Upper lobe of right lung (tissue), 1 donor: ENCODE measurements at regions not wholly inside any gene's neighbourhood (a gene's known extent, or its start where the extent isn't known, plus 50 kb on each side); places are given as distances from the start of the nearest gene placed in this dataset.

Experiments used
- ATAC-seq: fragments of 200-7000 bp; cut with Tn5 transposase; one replicate; pipeline ENCODE4 v1.9.1; 2020; ENCODE audit warnings: mild to moderate bottlenecking, moderate library complexity
- DNase-seq: peaks from one replicate; pipeline ENCODE4 v3.0.0-alpha.2; 2020
- H3K27ac ChIP-seq: fragments of 200-600 bp; one replicate; pipeline ENCODE4 v1.8.0; 2022
- H3K27me3 ChIP-seq: fragments of 200-600 bp; one replicate; pipeline ENCODE4 v1.8.0; 2022; ENCODE audit warnings: mild to moderate bottlenecking
- H3K36me3 ChIP-seq: fragments of 200-600 bp; one replicate; pipeline ENCODE4 v1.8.0; 2022
- H3K4me1 ChIP-seq: fragments of 200-600 bp; one replicate; pipeline ENCODE4 v1.8.0; 2022
- H3K4me3 ChIP-seq: fragments of 200-600 bp; one replicate; pipeline ENCODE4 v1.8.0; 2022; ENCODE audit warnings: mild to moderate bottlenecking
- H3K9me3 ChIP-seq: fragments of 200-600 bp; one replicate; pipeline ENCODE4 v1.8.0; 2022
- CTCF ChIP-seq: fragments of 200-600 bp; IDR thresholded peaks from one replicate; pipeline ENCODE4 v1.8.0; 2022; ENCODE audit warnings: antibody characterized with exemption
- intact Hi-C: fragments of 100-400 bp; cut with DNase I; formaldehyde crosslinking; loops from one replicate; pipeline ENCODE4 v1.11.0; 2022
- donor health status: DM: no; HTN: yes; CAD: no; lungs with severe emphysema.

GRCh38 chr3:70421506-70421905, 109.1 kb upstream of the MDFIC2 start:
- DNase-seq (no peak), ATAC-seq (no peak)
- Histone ChIP-seq H3K27ac (no peak overlapping the region), H3K36me3 (no peaks in the 10 kb centered on the region), H3K9me3 (no peaks in the 10 kb centered on the region), H3K27me3 (no peaks in the 10 kb centered on the region), H3K4me1 (no peaks in the 10 kb centered on the region), H3K4me3 (no peak overlapping the region)
- no peak for TF ChIP-seq CTCF
- intact Hi-C loops: no loop called here

- DNase-seq (no peak), ATAC-seq (no peak)
- no peak for TF ChIP-seq CTCF
- H3K4me3 ChIP-seq: no peak overlapping the region
- H3K27me3 ChIP-seq: no peaks in the 10 kb centered on the region
- H3K9me3 ChIP-seq: no peaks in the 10 kb centered on the region
- no peaks in the 10 kb centered on the region for H3K4me1 ChIP-seq
- no peak overlapping the region for H3K27ac ChIP-seq
- no peaks in the 10 kb centered on the region for H3K36me3 ChIP-seq
- intact Hi-C loops: no loop called here
Measured at GRCh38 chr3:70409018-70409417, 96.6 kb upstream of the MDFIC2 start.

GRCh38 chr3:70400194-70400593, 87.8 kb upstream of the MDFIC2 start:
- intact Hi-C loops: no loop called here
- H3K9me3 ChIP-seq: no peaks in the 10 kb centered on the region
- H3K4me1 ChIP-seq: no peaks in the 10 kb centered on the region
- H3K36me3 ChIP-seq: no peaks in the 10 kb centered on the region
- no peak for TF ChIP-seq CTCF
- no peak for DNase-seq
- H3K4me3 ChIP-seq: no peak overlapping the region
- H3K27me3 ChIP-seq: no peaks in the 10 kb centered on the region
- ATAC-seq: no peak
- H3K27ac ChIP-seq: no peak overlapping the region

- TF ChIP-seq CTCF: no peak
- intact Hi-C loops: no loop called here
- Histone ChIP-seq H3K27ac (no peak overlapping the region), H3K9me3 (no peaks in the 10 kb centered on the region), H3K4me1 (no peaks in the 10 kb centered on the region), H3K27me3 (no peaks in the 10 kb centered on the region), H3K36me3 (no peaks in the 10 kb centered on the region), H3K4me3 (no peak overlapping the region)
- no peak for DNase-seq
- peak; percentile 55 for ATAC-seq
Measured at GRCh38 chr3:70393881-70394612, 81.6 kb upstream of the MDFIC2 start.

- TF ChIP-seq CTCF: no peak
- H3K4me1 ChIP-seq: no peaks in the 10 kb centered on the region
- no peak for DNase-seq
- no peaks in the 10 kb centered on the region for H3K27me3 ChIP-seq
- H3K27ac ChIP-seq: no peak overlapping the region
- no peak for ATAC-seq
- no peak overlapping the region for H3K4me3 ChIP-seq
- intact Hi-C loops: no loop called here
- H3K36me3 ChIP-seq: no peaks in the 10 kb centered on the region
- H3K9me3 ChIP-seq: no peaks in the 10 kb centered on the region
Measured at GRCh38 chr3:70392227-70392626, 79.8 kb upstream of the MDFIC2 start.

GRCh38 chr3:70387889-70388288, 75.5 kb upstream of the MDFIC2 start:
- Histone ChIP-seq H3K4me3 (no peak overlapping the region), H3K9me3 (no peaks in the 10 kb centered on the region), H3K27ac (no peak overlapping the region), H3K4me1 (no peaks in the 10 kb centered on the region), H3K27me3 (no peaks in the 10 kb centered on the region), H3K36me3 (no peaks in the 10 kb centered on the region)
- no peak for DNase-seq
- no peak for ATAC-seq
- intact Hi-C loops: no loop called here
- no peak for TF ChIP-seq CTCF
